ENCODE measurements at regions not wholly inside any gene's neighbourhood (a gene's known extent, or its start where the extent isn't known, plus 50 kb on each side); places are given as distances from the start of the nearest gene placed in this dataset.

GRCh38 chr3:74303711-74304110 is 310.7 kb downstream of the CNTN3 start:
- ATAC-seq (ENCODE audit: low read depth) (no peak), DNase-seq (ENCODE audit: low spot score) (no peak)
- H3K9me3 ChIP-seq (ENCODE audit: severe bottlenecking): no peaks in the 10 kb centered on the region
- H3K4me3 ChIP-seq (ENCODE audit: severe bottlenecking): no peak overlapping the region
- no peaks in the 10 kb centered on the region for H3K27me3 ChIP-seq (ENCODE audit: insufficient read depth, poor library complexity, severe bottlenecking)
- no peaks in the 10 kb centered on the region for H3K36me3 ChIP-seq (ENCODE audit: low read depth)
- no peaks in the 10 kb centered on the region for H3K4me1 ChIP-seq (ENCODE audit: insufficient read depth, poor library complexity, severe bottlenecking)
- no peak for TF ChIP-seq CTCF (IDR thresholded peaks at IDR 0.05; ENCODE audit: poor library complexity, severe bottlenecking)
- no peak overlapping the region for H3K27ac ChIP-seq (ENCODE audit: poor library complexity, severe bottlenecking)

DNA sequence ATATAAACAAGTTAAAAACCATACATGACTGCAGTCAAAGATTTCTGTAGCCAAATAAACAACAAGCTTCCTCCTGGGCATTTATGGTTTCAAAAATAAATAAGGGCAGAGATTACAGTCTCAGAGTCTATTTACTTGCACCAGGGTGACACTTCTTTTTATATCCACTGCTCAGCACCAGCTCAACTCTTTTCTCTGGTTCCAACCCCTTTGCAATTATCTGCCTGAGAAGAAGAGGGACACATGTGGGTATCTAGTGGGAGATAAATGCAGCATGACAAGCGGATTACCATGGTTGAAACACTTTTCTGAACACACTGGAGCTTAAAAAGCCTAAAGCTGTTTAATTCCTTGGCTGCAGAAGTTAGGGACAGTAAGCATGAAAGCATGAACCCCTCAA is 311.5 kb downstream of the CNTN3 start:
- TF ChIP-seq CTCF (IDR thresholded peaks at IDR 0.05; ENCODE audit: poor library complexity, severe bottlenecking): no peak
- no peaks in the 10 kb centered on the region for H3K4me1 ChIP-seq (ENCODE audit: insufficient read depth, poor library complexity, severe bottlenecking)
- ATAC-seq (ENCODE audit: low read depth) (no peak), DNase-seq (ENCODE audit: low spot score) (no peak)
- no peak overlapping the region for H3K4me3 ChIP-seq (ENCODE audit: severe bottlenecking)
- no peaks in the 10 kb centered on the region for H3K36me3 ChIP-seq (ENCODE audit: low read depth)
- no peak overlapping the region for H3K27ac ChIP-seq (ENCODE audit: poor library complexity, severe bottlenecking)
- H3K9me3 ChIP-seq (ENCODE audit: severe bottlenecking): no peaks in the 10 kb centered on the region
- no peaks in the 10 kb centered on the region for H3K27me3 ChIP-seq (ENCODE audit: insufficient read depth, poor library complexity, severe bottlenecking)

DNA sequence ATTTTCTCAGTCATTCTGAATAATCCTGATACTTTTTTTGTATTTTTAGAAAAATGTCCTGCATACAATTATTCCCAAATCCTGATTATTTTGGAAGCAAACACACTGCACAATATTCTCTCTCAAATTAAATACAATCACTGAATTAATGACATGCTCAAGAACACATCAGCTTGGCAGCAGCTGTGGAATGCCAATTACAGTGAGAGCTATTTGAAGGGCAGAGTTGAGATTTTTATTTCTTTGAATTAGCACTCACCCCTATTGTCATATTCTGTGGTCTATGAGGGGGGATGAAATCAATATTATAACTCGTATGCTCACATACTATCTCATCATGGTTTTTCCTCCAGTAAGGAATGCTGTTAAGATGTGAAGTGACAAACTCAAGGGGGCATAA is 312.2 kb downstream of the CNTN3 start:
- H3K36me3 ChIP-seq (ENCODE audit: low read depth): no peaks in the 10 kb centered on the region
- H3K27ac ChIP-seq (ENCODE audit: poor library complexity, severe bottlenecking): no peak overlapping the region
- no peak for ATAC-seq (ENCODE audit: low read depth)
- no peaks in the 10 kb centered on the region for H3K9me3 ChIP-seq (ENCODE audit: severe bottlenecking)
- DNase-seq (ENCODE audit: low spot score): no peak
- H3K4me1 ChIP-seq (ENCODE audit: insufficient read depth, poor library complexity, severe bottlenecking): no peaks in the 10 kb centered on the region
- no peak overlapping the region for H3K4me3 ChIP-seq (ENCODE audit: severe bottlenecking)
- TF ChIP-seq CTCF (IDR thresholded peaks at IDR 0.05; ENCODE audit: poor library complexity, severe bottlenecking): no peak
- H3K27me3 ChIP-seq (ENCODE audit: insufficient read depth, poor library complexity, severe bottlenecking): no peaks in the 10 kb centered on the region

DNA sequence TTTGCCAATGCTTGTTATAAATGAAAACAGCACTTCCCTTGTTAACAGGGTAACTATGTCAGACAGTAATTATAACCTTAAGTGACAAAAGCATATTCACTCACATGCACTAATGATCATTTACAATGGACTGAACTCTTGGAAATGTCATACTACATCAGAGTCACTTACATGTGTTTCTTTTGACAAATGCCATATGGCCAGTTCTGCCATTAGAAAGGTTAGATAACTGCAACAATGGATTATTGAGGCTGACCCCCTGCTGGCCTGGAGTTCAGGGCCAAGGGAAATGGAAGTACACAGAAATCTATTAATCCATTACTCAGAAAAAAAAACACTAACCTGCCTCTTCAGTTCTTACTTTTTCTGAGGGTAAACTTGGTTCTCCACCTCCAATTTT is 313.4 kb downstream of the CNTN3 start:
- ATAC-seq (ENCODE audit: low read depth) (no peak), DNase-seq (ENCODE audit: low spot score) (no peak)
- no peaks in the 10 kb centered on the region for H3K4me1 ChIP-seq (ENCODE audit: insufficient read depth, poor library complexity, severe bottlenecking)
- H3K4me3 ChIP-seq (ENCODE audit: severe bottlenecking): no peak overlapping the region
- no peak for TF ChIP-seq CTCF (IDR thresholded peaks at IDR 0.05; ENCODE audit: poor library complexity, severe bottlenecking)
- H3K36me3 ChIP-seq (ENCODE audit: low read depth): no peaks in the 10 kb centered on the region
- no peaks in the 10 kb centered on the region for H3K9me3 ChIP-seq (ENCODE audit: severe bottlenecking)
- no peak overlapping the region for H3K27ac ChIP-seq (ENCODE audit: poor library complexity, severe bottlenecking)
- no peaks in the 10 kb centered on the region for H3K27me3 ChIP-seq (ENCODE audit: insufficient read depth, poor library complexity, severe bottlenecking)

DNA sequence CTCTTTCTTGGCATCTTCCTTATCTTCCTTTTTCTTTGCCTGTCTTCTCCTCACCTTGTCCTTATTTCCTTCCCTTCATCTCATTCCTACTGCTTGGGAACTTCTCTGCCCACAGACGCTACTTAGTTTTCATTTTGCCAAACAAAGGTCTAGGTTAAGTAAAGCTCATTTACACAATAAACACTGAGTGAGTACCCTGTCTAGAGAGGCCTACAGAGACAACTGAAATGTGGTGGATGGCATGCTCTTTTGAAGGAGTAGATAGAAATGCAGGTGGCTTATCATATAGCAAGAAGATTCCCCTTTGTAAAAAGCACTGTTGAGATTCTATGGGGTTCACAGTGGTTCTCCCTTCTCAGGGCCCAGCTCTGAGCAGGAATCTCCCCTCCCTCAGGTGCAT is 319.0 kb downstream of the CNTN3 start:
- no peak overlapping the region for H3K4me3 ChIP-seq (ENCODE audit: severe bottlenecking)
- ATAC-seq (ENCODE audit: low read depth): no peak
- H3K36me3 ChIP-seq (ENCODE audit: low read depth): no peaks in the 10 kb centered on the region
- no peaks in the 10 kb centered on the region for H3K9me3 ChIP-seq (ENCODE audit: severe bottlenecking)
- no peaks in the 10 kb centered on the region for H3K4me1 ChIP-seq (ENCODE audit: insufficient read depth, poor library complexity, severe bottlenecking)
- no peak for TF ChIP-seq CTCF (IDR thresholded peaks at IDR 0.05; ENCODE audit: poor library complexity, severe bottlenecking)
- DNase-seq (ENCODE audit: low spot score): no peak
- H3K27me3 ChIP-seq (ENCODE audit: insufficient read depth, poor library complexity, severe bottlenecking): no peaks in the 10 kb centered on the region
- H3K27ac ChIP-seq (ENCODE audit: poor library complexity, severe bottlenecking): no peak overlapping the region

Data from RWPE2 (cell line).